ENCODE measurements at regions not wholly inside any gene's neighbourhood (a gene's known extent, or its start where the extent isn't known, plus 50 kb on each side); places are given as distances from the start of the nearest gene placed in this dataset.

DNA sequence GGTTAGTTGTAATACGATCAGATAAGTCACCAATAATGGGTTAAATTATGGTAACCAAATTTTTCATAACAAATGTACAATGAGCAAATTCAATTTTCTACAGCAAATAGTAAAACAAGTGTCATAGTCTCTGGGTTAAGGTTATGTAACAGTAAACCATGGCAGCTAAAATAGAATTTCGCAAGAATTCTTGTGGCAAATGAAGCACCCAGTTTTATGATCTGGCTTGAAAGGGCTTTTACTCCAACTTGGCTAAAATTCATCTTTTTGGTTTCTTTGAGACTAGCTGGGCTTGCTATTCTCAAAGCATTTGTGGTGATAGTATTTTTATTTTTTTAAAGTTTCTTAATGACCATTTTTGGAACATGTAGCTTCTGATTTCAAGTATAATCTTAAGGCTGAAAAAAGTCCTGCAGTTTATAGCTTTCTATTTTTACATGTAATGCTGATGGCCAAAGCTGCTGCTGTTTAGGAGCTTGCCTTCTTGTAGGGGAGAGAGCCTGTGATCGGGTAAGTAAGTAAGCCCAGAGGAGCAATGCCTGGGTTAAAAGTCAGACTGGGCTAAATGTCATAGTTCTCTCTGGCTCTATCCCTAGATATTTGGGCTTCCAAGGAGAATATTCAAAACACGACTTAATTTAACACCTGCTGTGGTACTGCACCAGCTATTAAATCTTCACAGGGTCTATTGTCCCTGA lies 55.5 kb upstream of the SYPL1 start:
- H3K79me2 ChIP-seq (ENCODE audit: insufficient read depth), result no peaks in the 10 kb centered on the region
- no peaks in the 10 kb centered on the region for H3K36me3 ChIP-seq (ENCODE audit: low read depth)
- no peak overlapping the region for H3K4me3 ChIP-seq
- H3K4me2 ChIP-seq (ENCODE audit: unreplicated experiment), result peak overlapping the region; percentile 12
- H3F3A ChIP-seq (ENCODE audit: insufficient read depth), result peaks cover 15% of the 10 kb centered on the region
- no peaks in the 10 kb centered on the region for H3K9me2 ChIP-seq (ENCODE audit: insufficient read depth)
- no peaks in the 10 kb centered on the region for H4K20me1 ChIP-seq (ENCODE audit: insufficient read depth)
- peak; percentile 71 for DNase-seq
- H3K4me1 ChIP-seq (ENCODE audit: insufficient read depth), result peaks cover 18% of the 10 kb centered on the region
- TF ChIP-seq EZH2phosphoT487 (IDR thresholded peaks at IDR 0.05; ENCODE audit: insufficient read depth, low read depth) (no peak), EZH2 (IDR thresholded peaks at IDR 0.05; ENCODE audit: insufficient read depth, poor library complexity, severe bottlenecking) (no peak)
- in situ Hi-C loops (cut with MboI), result no loop called here
- H3K9me3 ChIP-seq (ENCODE audit: low read depth), result peaks cover 4% of the 10 kb centered on the region
- no peak overlapping the region for H3K27ac ChIP-seq
- 9 to 17% methylated on average over 4 of the region's 4 CpGs for WGBS, 2 experiments (ENCODE audit: low coverage in 1 of 2, low lambda C conversion rate in 2 of 2, missing lambda C conversion rate in 2 of 2)
- no peak overlapping the region for H3K9ac ChIP-seq
- H2AFZ ChIP-seq, result no peak overlapping the region
- H3K27me3 ChIP-seq (replicated peaks; ENCODE audit: insufficient read depth), result no peaks in the 10 kb centered on the region

- Histone ChIP-seq H3K27me3 (replicated peaks; ENCODE audit: insufficient read depth) (no peaks in the 10 kb centered on the region), H3K4me3 (no peak overlapping the region), H3K36me3 (ENCODE audit: low read depth) (no peaks in the 10 kb centered on the region), H3K27ac (no peak overlapping the region), H3K9me2 (ENCODE audit: insufficient read depth) (no peaks in the 10 kb centered on the region), H2AFZ (no peak overlapping the region), H3K4me2 (ENCODE audit: unreplicated experiment) (peak overlapping the region; percentile 12), H3K79me2 (ENCODE audit: insufficient read depth) (no peaks in the 10 kb centered on the region), H3K4me1 (ENCODE audit: insufficient read depth) (peaks cover 18% of the 10 kb centered on the region), H4K20me1 (ENCODE audit: insufficient read depth) (no peaks in the 10 kb centered on the region), H3K9ac (no peak overlapping the region), H3F3A (ENCODE audit: insufficient read depth) (peaks cover 15% of the 10 kb centered on the region), H3K9me3 (ENCODE audit: low read depth) (peaks cover 4% of the 10 kb centered on the region)
- WGBS, 2 experiments (ENCODE audit: low coverage in 1 of 2, low lambda C conversion rate in 2 of 2, missing lambda C conversion rate in 2 of 2), result 53 to 58% methylated on average over 7 of the region's 7 CpGs
- peak; percentile 81 for DNase-seq
- in situ Hi-C loops (cut with MboI), result no loop called here
- TF ChIP-seq EZH2 (IDR thresholded peaks at IDR 0.05; ENCODE audit: insufficient read depth, poor library complexity, severe bottlenecking), result no peak
- no peak for TF ChIP-seq EZH2phosphoT487 (IDR thresholded peaks at IDR 0.05; ENCODE audit: insufficient read depth, low read depth)
These were observed 54.7 kb upstream of the SYPL1 start for GRCh38 chr7:106166651-106167342.

DNA sequence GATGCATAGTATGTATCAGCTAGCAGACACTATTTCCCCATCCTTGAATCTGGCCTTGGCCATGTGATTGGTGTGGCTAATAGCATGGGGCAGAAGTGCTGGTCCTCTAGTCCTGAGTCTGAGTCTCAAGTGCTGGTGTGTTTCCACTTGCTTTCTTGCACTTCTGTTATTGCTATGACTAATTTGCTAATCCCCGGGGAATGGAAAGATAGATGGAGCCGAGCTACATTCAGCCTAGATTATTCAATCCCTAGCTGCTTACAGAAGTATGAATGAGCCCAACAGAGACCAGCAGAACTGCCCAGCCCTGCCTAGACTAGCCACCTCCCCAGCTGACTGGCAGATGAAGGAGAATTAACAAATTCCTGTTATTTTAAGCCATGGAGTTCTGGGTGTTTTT lies 53.2 kb upstream of the SYPL1 start:
- Histone ChIP-seq H3F3A (ENCODE audit: insufficient read depth) (peaks cover 15% of the 10 kb centered on the region), H3K36me3 (ENCODE audit: low read depth) (no peaks in the 10 kb centered on the region), H3K4me3 (no peak overlapping the region), H4K20me1 (ENCODE audit: insufficient read depth) (no peaks in the 10 kb centered on the region), H3K27me3 (replicated peaks; ENCODE audit: insufficient read depth) (0 out of 2 replicates have a peak, but pooled peaks cover under 1% of the 10 kb centered on the region), H3K9me3 (ENCODE audit: low read depth) (peaks cover 4% of the 10 kb centered on the region), H3K9ac (no peak overlapping the region), H3K4me1 (ENCODE audit: insufficient read depth) (peaks cover 18% of the 10 kb centered on the region), H3K9me2 (ENCODE audit: insufficient read depth) (no peaks in the 10 kb centered on the region), H3K79me2 (ENCODE audit: insufficient read depth) (no peaks in the 10 kb centered on the region), H2AFZ (no peak overlapping the region), H3K4me2 (ENCODE audit: unreplicated experiment) (peak overlapping the region; percentile 1), H3K27ac (no peak overlapping the region)
- 0 to 3% methylated on average over 2 of the region's 2 CpGs for WGBS, 2 experiments (ENCODE audit: low coverage in 1 of 2, low lambda C conversion rate in 2 of 2, missing lambda C conversion rate in 2 of 2)
- TF ChIP-seq EZH2 (IDR thresholded peaks at IDR 0.05; ENCODE audit: insufficient read depth, poor library complexity, severe bottlenecking), result no peak
- TF ChIP-seq EZH2phosphoT487 (IDR thresholded peaks at IDR 0.05; ENCODE audit: insufficient read depth, low read depth), result no peak
- in situ Hi-C loops (cut with MboI), result no loop called here
- peak; percentile 91 for DNase-seq

DNA sequence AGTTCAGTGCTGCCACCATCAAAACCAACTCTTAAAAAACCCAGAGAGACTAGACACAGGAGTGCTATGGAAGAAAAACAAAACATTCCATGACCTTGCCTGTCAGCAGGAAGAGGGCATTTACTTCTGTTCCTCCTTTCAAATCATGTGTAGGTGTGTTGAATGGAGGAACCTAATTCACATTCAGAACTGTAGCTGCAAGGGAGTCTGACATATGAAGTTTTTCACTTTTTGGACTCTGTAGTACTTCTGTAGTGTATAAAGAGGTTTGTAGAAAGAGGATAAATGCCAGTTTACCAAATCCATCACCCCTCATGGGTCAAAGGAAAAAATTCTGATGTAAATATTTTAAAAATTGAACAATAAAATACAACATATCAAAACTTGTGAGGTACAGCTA lies 51.1 kb upstream of the SYPL1 start:
- Histone ChIP-seq H3F3A (ENCODE audit: insufficient read depth) (peaks cover 15% of the 10 kb centered on the region), H3K4me3 (no peak overlapping the region), H2AFZ (no peak overlapping the region), H4K20me1 (ENCODE audit: insufficient read depth) (no peaks in the 10 kb centered on the region), H3K79me2 (ENCODE audit: insufficient read depth) (no peaks in the 10 kb centered on the region), H3K27me3 (replicated peaks; ENCODE audit: insufficient read depth) (peaks cover 14% of the 10 kb centered on the region; the same call in 1 of the 2 replicates), H3K4me2 (ENCODE audit: unreplicated experiment) (no peak overlapping the region), H3K9ac (no peak overlapping the region), H3K27ac (no peak overlapping the region), H3K4me1 (ENCODE audit: insufficient read depth) (peaks cover 18% of the 10 kb centered on the region), H3K9me2 (ENCODE audit: insufficient read depth) (no peaks in the 10 kb centered on the region), H3K9me3 (ENCODE audit: low read depth) (peaks cover 4% of the 10 kb centered on the region), H3K36me3 (ENCODE audit: low read depth) (no peaks in the 10 kb centered on the region)
- no peak for DNase-seq
- in situ Hi-C loops (cut with MboI), result no loop called here
- TF ChIP-seq EZH2 (IDR thresholded peaks at IDR 0.05; ENCODE audit: insufficient read depth, poor library complexity, severe bottlenecking) (no peak), EZH2phosphoT487 (IDR thresholded peaks at IDR 0.05; ENCODE audit: insufficient read depth, low read depth) (no peak)
